Neural cell (in vitro differentiated cells): ENCODE measurements at regions not wholly inside any gene's neighbourhood (a gene's known extent, or its start where the extent isn't known, plus 50 kb on each side); places are given as distances from the start of the nearest gene placed in this dataset.

ENCODE experiments used
- H2AFZ ChIP-seq: fragments of 200-600, 300-800 bp; sonication (generic), shearing (Covaris generic); 2 replicates; pipeline ENCODE4 v1.6.0; 2014; ENCODE audit warnings: low read depth, mild to moderate bottlenecking, antibody characterized with exemption, low read length, moderate library complexity
- H3F3A ChIP-seq: fragments of 200-600 bp; shearing (Covaris generic); 2 replicates; pipeline ENCODE4 v1.6.1; 2016; ENCODE audit warnings: mild to moderate bottlenecking, moderate library complexity, mixed read lengths, antibody characterized with exemption, low read length; ENCODE audit not compliant: insufficient read depth, poor library complexity, severe bottlenecking
- H3K27ac ChIP-seq: fragments of 200-600, 300-800 bp; sonication (generic), shearing (Covaris generic); 2 replicates; pipeline ENCODE4 v1.5.1; 2014; ENCODE audit warnings: mild to moderate bottlenecking, low read length, moderate library complexity
- H3K27me3 ChIP-seq: fragments of 300-800, 200-600 bp; sonication (generic), shearing (Covaris generic); 2 replicates; pipeline ENCODE4 v1.6.0; 2014; ENCODE audit warnings: mild to moderate bottlenecking, low read depth, low read length, moderate library complexity; ENCODE audit not compliant: insufficient read depth
- H3K36me3 ChIP-seq: fragments of 300-800, 200-600 bp; sonication (generic), shearing (Covaris generic); 2 replicates; pipeline ENCODE4 v1.5.1; 2014; ENCODE audit warnings: mild to moderate bottlenecking, antibody characterized with exemption, low read length, moderate library complexity; ENCODE audit not compliant: insufficient read depth
- H3K4me2 ChIP-seq: fragments of 300-800, 200-600 bp; sonication (generic), shearing (Covaris generic); 2 replicates; pipeline ENCODE4 v1.6.0; 2014; ENCODE audit warnings: mild to moderate bottlenecking, low read length
- H3K4me3 ChIP-seq: fragments of 300-800, 200-600 bp; sonication (generic), shearing (Covaris generic); 2 replicates; pipeline ENCODE4 v1.5.1; 2014; ENCODE audit warnings: mild to moderate bottlenecking, low read length, moderate library complexity
- H3K79me2 ChIP-seq: fragments of 200-600 bp; shearing (Covaris generic); replicated peaks from 2 replicates; pipeline ENCODE4 v1.6.0; 2014; ENCODE audit warnings: mild to moderate bottlenecking, low read length, moderate library complexity; ENCODE audit not compliant: insufficient read depth
- H3K9ac ChIP-seq: fragments of 300-800, 200-600 bp; sonication (generic), shearing (Covaris generic); 2 replicates; pipeline ENCODE4 v1.6.1; 2016; ENCODE audit warnings: mild to moderate bottlenecking, low read length, mixed read lengths
- H3K9me2 ChIP-seq: fragments of 200-600 bp; shearing (Covaris generic); 2 replicates; pipeline ENCODE4 v1.6.1; 2016; ENCODE audit warnings: mild to moderate bottlenecking, low read length, mixed read lengths; ENCODE audit not compliant: insufficient read depth
- H3K9me3 ChIP-seq: fragments of 200-600, 300-800 bp; sonication (generic), shearing (Covaris generic); 2 replicates; pipeline ENCODE4 v1.6.1; 2016; ENCODE audit warnings: mild to moderate bottlenecking, mixed run types, low read length, moderate library complexity, mixed read lengths
- H4K20me1 ChIP-seq: fragments of 200-600 bp; shearing (Covaris generic); 2 replicates; pipeline ENCODE4 v1.6.1; 2016; ENCODE audit warnings: mild to moderate bottlenecking, mixed run types; ENCODE audit not compliant: insufficient read depth
- EP300 ChIP-seq: fragments of 450-650 bp; conservative IDR thresholded peaks from 2 replicates; pipeline ENCODE4 v1.6.1; 2014; ENCODE audit warnings: antibody characterized with exemption, mild to moderate bottlenecking, moderate library complexity; ENCODE audit not compliant: poor library complexity, severe bottlenecking
- EZH2 ChIP-seq: fragments of 200-600, 300-800 bp; shearing (Covaris generic), sonication (generic); IDR thresholded peaks from 2 replicates; pipeline ENCODE4 v1.6.1; 2014; ENCODE audit warnings: antibody characterized with exemption, low read length, borderline replicate concordance, mild to moderate bottlenecking; ENCODE audit not compliant: insufficient read depth, poor library complexity, severe bottlenecking
- MXI1 ChIP-seq: fragments of 450-650 bp; conservative IDR thresholded peaks from 2 replicates; pipeline ENCODE4 v1.6.1; 2014; ENCODE audit warnings: antibody characterized with exemption, mild to moderate bottlenecking; ENCODE audit not compliant: poor library complexity, severe bottlenecking
- POLR2AphosphoS5 ChIP-seq: IDR thresholded peaks from 2 replicates; pipeline ENCODE4 v1.6.1; 2012
- RAD21 ChIP-seq: fragments of 450-650 bp; conservative IDR thresholded peaks from 2 replicates; pipeline ENCODE4 v1.6.1; 2014; ENCODE audit warnings: antibody characterized with exemption, mild to moderate bottlenecking, moderate library complexity
- SMC3 ChIP-seq: fragments of 450-650 bp; conservative IDR thresholded peaks from 2 replicates; pipeline ENCODE4 v1.6.1; 2014; ENCODE audit warnings: antibody characterized with exemption, mild to moderate bottlenecking, moderate library complexity; ENCODE audit not compliant: poor library complexity
- TAF1 ChIP-seq: IDR thresholded peaks from 2 replicates; pipeline ENCODE4 v1.6.1; 2012; ENCODE audit warnings: low read depth
- TF ChIP-seq, protein P1 (sequence below): fragments of 450-650 bp; IDR thresholded peaks from 2 replicates; pipeline ENCODE4 v1.5.1; 2014; ENCODE audit warnings: antibody characterized with exemption, mild to moderate bottlenecking, moderate library complexity; ENCODE audit not compliant: poor library complexity, severe bottlenecking
- TF ChIP-seq, protein P2 (sequence below): IDR thresholded peaks from 2 replicates; pipeline ENCODE4 v1.6.1; 2012; ENCODE audit warnings: borderline replicate concordance

DNA sequence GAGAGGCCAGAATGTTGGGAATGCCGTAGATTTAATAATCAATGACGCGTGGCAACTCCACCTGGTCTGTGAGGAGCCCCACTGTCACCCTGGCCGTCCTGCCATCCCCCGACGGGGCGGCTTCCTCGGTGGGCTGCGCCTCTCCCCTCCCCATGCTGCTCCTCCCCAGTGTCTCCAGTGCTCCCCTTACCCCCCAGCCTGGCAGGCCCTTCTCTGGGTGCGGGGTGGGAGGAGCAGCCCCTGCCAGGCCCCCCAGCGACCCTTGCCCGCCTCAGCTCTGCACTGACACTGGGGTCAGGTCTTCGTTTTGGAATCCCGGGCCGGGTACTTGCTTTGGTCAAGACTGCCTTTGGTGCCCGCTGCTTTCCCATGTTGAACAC lies 82.3 kb upstream of the FRMD1 start:
- H4K20me1 ChIP-seq = no peaks in the 10 kb centered on the region
- no peak overlapping the region for H3K4me2 ChIP-seq
- H3K27ac ChIP-seq = no peak overlapping the region
- H3K9me3 ChIP-seq = no peaks in the 10 kb centered on the region
- H3K4me3 ChIP-seq = no peak overlapping the region
- TF ChIP-seq EZH2 (no peak), MXI1 (no peak)
- H3K36me3 ChIP-seq = no peaks in the 10 kb centered on the region
- no peaks in the 10 kb centered on the region for H3K9me2 ChIP-seq
- no peak overlapping the region for H3K9ac ChIP-seq
- H3K79me2 ChIP-seq = no peaks in the 10 kb centered on the region
- no peaks in the 10 kb centered on the region for H3F3A ChIP-seq
- H2AFZ ChIP-seq = no peak overlapping the region
- H3K27me3 ChIP-seq = no peaks in the 10 kb centered on the region

DNA sequence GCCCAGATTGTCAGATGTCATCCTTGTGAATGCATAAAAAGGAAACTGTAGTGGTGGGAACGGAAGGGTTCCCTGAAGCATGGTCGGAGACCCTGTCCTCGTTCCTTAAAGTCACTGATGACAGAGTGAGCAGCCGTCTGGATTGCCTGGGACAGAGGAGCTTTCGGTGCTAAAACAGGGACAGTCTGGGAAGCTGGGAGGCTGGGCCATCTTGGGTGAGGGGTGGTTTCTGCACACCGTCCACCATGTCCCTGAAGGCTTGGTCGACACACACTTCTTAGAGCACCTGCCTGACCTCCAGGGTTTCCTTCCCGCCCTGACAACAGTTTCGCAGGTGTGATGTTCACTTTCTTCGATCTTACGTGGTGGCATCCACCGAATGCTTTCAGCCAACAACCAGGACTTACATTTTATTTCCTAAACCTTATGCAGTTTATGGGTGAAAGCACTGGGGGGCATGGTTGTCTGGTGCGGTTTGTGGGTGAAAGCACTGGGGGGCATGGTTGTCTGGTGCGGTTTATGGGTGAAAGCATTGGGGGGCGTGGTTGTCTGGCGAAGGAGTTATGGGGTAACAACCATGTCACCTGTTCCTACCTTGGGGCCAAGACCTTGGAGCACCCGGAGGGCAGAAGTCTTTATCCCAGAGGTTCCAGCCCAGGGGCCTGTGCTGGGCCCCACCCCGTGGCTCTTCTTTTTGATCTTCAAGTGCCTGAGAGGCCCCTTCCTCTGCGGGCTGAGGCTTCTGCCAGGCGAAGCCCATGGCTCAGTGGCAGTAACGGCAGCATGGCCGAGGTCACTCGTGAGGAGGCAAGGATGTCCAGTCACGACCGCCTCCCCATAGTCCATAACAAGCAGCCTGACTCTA lies 81.7 kb upstream of the FRMD1 start:
- Histone ChIP-seq H3K27ac (no peak overlapping the region), H3K9ac (no peak overlapping the region), H3K9me2 (no peaks in the 10 kb centered on the region), H3K4me3 (no peak overlapping the region), H2AFZ (no peak overlapping the region), H3K36me3 (no peaks in the 10 kb centered on the region), H3K79me2 (no peaks in the 10 kb centered on the region), H3K27me3 (no peaks in the 10 kb centered on the region), H4K20me1 (no peaks in the 10 kb centered on the region), H3K4me2 (no peak overlapping the region), H3F3A (no peaks in the 10 kb centered on the region), H3K9me3 (no peaks in the 10 kb centered on the region)
- no peak for TF ChIP-seq RAD21
- TF ChIP-seq EZH2 = no peak
- TF ChIP-seq POLR2AphosphoS5 = no peak
- TF ChIP-seq TAF1 = no peak
- TF ChIP-seq, protein P1, sequence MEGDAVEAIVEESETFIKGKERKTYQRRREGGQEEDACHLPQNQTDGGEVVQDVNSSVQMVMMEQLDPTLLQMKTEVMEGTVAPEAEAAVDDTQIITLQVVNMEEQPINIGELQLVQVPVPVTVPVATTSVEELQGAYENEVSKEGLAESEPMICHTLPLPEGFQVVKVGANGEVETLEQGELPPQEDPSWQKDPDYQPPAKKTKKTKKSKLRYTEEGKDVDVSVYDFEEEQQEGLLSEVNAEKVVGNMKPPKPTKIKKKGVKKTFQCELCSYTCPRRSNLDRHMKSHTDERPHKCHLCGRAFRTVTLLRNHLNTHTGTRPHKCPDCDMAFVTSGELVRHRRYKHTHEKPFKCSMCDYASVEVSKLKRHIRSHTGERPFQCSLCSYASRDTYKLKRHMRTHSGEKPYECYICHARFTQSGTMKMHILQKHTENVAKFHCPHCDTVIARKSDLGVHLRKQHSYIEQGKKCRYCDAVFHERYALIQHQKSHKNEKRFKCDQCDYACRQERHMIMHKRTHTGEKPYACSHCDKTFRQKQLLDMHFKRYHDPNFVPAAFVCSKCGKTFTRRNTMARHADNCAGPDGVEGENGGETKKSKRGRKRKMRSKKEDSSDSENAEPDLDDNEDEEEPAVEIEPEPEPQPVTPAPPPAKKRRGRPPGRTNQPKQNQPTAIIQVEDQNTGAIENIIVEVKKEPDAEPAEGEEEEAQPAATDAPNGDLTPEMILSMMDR = no peak
- TF ChIP-seq, protein P2, sequence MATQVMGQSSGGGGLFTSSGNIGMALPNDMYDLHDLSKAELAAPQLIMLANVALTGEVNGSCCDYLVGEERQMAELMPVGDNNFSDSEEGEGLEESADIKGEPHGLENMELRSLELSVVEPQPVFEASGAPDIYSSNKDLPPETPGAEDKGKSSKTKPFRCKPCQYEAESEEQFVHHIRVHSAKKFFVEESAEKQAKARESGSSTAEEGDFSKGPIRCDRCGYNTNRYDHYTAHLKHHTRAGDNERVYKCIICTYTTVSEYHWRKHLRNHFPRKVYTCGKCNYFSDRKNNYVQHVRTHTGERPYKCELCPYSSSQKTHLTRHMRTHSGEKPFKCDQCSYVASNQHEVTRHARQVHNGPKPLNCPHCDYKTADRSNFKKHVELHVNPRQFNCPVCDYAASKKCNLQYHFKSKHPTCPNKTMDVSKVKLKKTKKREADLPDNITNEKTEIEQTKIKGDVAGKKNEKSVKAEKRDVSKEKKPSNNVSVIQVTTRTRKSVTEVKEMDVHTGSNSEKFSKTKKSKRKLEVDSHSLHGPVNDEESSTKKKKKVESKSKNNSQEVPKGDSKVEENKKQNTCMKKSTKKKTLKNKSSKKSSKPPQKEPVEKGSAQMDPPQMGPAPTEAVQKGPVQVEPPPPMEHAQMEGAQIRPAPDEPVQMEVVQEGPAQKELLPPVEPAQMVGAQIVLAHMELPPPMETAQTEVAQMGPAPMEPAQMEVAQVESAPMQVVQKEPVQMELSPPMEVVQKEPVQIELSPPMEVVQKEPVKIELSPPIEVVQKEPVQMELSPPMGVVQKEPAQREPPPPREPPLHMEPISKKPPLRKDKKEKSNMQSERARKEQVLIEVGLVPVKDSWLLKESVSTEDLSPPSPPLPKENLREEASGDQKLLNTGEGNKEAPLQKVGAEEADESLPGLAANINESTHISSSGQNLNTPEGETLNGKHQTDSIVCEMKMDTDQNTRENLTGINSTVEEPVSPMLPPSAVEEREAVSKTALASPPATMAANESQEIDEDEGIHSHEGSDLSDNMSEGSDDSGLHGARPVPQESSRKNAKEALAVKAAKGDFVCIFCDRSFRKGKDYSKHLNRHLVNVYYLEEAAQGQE = no peak
- TF ChIP-seq MXI1 = no peak
- TF ChIP-seq EP300 = no peak
- no peak for TF ChIP-seq SMC3
